Neural progenitor cell (in vitro differentiated cells): ENCODE measurements at regions not wholly inside any gene's neighbourhood (a gene's known extent, or its start where the extent isn't known, plus 50 kb on each side); places are given as distances from the start of the nearest gene placed in this dataset.

ENCODE experiments used
- DNase-seq: peaks from one replicate; pipeline ENCODE4 v3.0.0-alpha.2; 2016; ENCODE audit warnings: low spot score
- H2AFZ ChIP-seq: fragments of 200-600 bp; sonication (generic); replicated peaks from 2 replicates; pipeline ENCODE4 v1.6.1; 2016; ENCODE audit warnings: antibody characterized with exemption
- H3F3A ChIP-seq: fragments of 200-600 bp; sonication (generic); 2 replicates; pipeline ENCODE4 v1.6.1; 2016; ENCODE audit warnings: antibody characterized with exemption, low read depth
- H3K27ac ChIP-seq: fragments of 200-600 bp; sonication (generic); 2 replicates; pipeline ENCODE4 v1.5.1; 2016; ENCODE audit warnings: mild to moderate bottlenecking
- H3K27me3 ChIP-seq: fragments of 200-600 bp; sonication (generic); 2 replicates; pipeline ENCODE4 v1.6.1; 2016; ENCODE audit warnings: mild to moderate bottlenecking, moderate library complexity
- H3K36me3 ChIP-seq: fragments of 200-600 bp; sonication (generic); 2 replicates; pipeline ENCODE4 v1.5.1; 2016
- H3K4me1 ChIP-seq: fragments of 200-600 bp; sonication (generic); 2 replicates; pipeline ENCODE4 v1.6.1; 2016; ENCODE audit warnings: mixed run types
- H3K4me2 ChIP-seq: fragments of 200-600 bp; sonication (generic); 2 replicates; pipeline ENCODE4 v1.6.1; 2016
- H3K4me3 ChIP-seq: fragments of 200-600 bp; sonication (generic); 2 replicates; pipeline ENCODE4 v1.5.1; 2016
- H3K79me2 ChIP-seq: fragments of 200-600 bp; sonication (generic); 2 replicates; pipeline ENCODE4 v1.6.1; 2016; ENCODE audit warnings: low read depth
- H3K9ac ChIP-seq: fragments of 200-600 bp; sonication (generic); 2 replicates; pipeline ENCODE4 v1.6.1; 2016
- H3K9me3 ChIP-seq: fragments of 200-600 bp; sonication (generic); 2 replicates; pipeline ENCODE4 v1.5.1; 2016; ENCODE audit warnings: low read depth
- H4K20me1 ChIP-seq: fragments of 200-600 bp; sonication (generic); 2 replicates; pipeline ENCODE4 v1.6.1; 2016; ENCODE audit warnings: low read depth
- H3K27ac Mint-ChIP-seq: 3 replicates; pipeline ENCODE4 v1.8.0; 2021; ENCODE audit warnings: mixed read lengths
- H3K27me3 Mint-ChIP-seq: 2 replicates; pipeline ENCODE4 v1.8.0; 2022; ENCODE audit warnings: low read depth, mild to moderate bottlenecking, inconsistent platforms, moderate library complexity, mixed read lengths; ENCODE audit not compliant: insufficient read depth
- H3K36me3 Mint-ChIP-seq: 3 replicates; pipeline ENCODE4 v1.8.0; 2021; ENCODE audit warnings: mixed read lengths
- H3K4me1 Mint-ChIP-seq: 3 replicates; pipeline ENCODE4 v1.8.0; 2021; ENCODE audit warnings: mixed read lengths
- H3K4me3 Mint-ChIP-seq: 3 replicates; pipeline ENCODE4 v1.8.0; 2021; ENCODE audit warnings: mild to moderate bottlenecking, moderate library complexity, mixed read lengths
- H3K9me3 Mint-ChIP-seq: 3 replicates; pipeline ENCODE4 v1.8.0; 2020; ENCODE audit warnings: mixed read lengths
- EZH2 ChIP-seq: fragments of 200-600 bp; sonication (generic); IDR thresholded peaks from 2 replicates; pipeline ENCODE4 v1.6.1; 2017; ENCODE audit warnings: antibody characterized with exemption, mild to moderate bottlenecking, moderate library complexity
- EZH2phosphoT487 ChIP-seq: fragments of 200-600 bp; sonication (generic); IDR thresholded peaks from 2 replicates; pipeline ENCODE4 v1.6.1; 2017; ENCODE audit warnings: antibody characterized with exemption
- TF ChIP-seq, protein P1 (sequence below): fragments of 200-600 bp; sonication (generic); IDR thresholded peaks from 2 replicates; pipeline ENCODE4 v1.5.1; 2017; ENCODE audit warnings: antibody characterized with exemption, mild to moderate bottlenecking

DNA sequence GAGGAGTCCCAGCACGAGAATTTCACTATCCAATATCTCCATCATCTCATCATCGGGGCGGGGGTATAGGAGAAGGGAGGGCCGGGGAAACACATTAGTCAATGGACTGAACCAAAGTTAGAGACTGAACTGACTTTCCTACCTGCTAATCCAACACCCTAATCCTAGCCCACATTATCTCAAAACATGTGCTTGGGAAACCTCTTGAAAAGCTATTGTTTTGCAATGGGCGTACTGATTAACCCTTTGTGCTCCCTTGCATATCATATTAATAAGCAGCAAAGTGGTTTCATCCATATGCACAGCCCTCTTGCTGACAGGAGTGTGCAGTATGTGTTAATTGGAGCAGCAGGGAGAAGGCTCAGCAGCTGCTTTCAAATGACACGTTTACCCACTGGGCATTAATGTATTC lies 125.7 kb upstream of the GRIP1 start:
- Histone ChIP-seq H3K9ac (no peak overlapping the region), H3K4me2 (peak overlapping the region; percentile 78), H3K79me2 (peaks cover 11% of the 10 kb centered on the region), H3F3A (peaks cover 25% of the 10 kb centered on the region), H3K9me3 (no peaks in the 10 kb centered on the region), H3K27ac (peak overlapping the region; percentile 62), H2AFZ (no peak overlapping the region), H3K27me3 (no peaks in the 10 kb centered on the region), H3K36me3 (no peaks in the 10 kb centered on the region), H3K4me1 (peaks cover 68% of the 10 kb centered on the region), H3K4me3 (peak overlapping the region; percentile 32), H4K20me1 (peaks cover 15% of the 10 kb centered on the region)
- H3K4me3 Mint-ChIP-seq: peak overlapping the region; percentile 90
- H3K4me1 Mint-ChIP-seq: peaks cover 48% of the 10 kb centered on the region
- H3K27me3 Mint-ChIP-seq: peaks cover 4% of the 10 kb centered on the region
- DNase-seq: peak; percentile 41
- TF ChIP-seq EZH2phosphoT487: no peak
- TF ChIP-seq, protein P1, sequence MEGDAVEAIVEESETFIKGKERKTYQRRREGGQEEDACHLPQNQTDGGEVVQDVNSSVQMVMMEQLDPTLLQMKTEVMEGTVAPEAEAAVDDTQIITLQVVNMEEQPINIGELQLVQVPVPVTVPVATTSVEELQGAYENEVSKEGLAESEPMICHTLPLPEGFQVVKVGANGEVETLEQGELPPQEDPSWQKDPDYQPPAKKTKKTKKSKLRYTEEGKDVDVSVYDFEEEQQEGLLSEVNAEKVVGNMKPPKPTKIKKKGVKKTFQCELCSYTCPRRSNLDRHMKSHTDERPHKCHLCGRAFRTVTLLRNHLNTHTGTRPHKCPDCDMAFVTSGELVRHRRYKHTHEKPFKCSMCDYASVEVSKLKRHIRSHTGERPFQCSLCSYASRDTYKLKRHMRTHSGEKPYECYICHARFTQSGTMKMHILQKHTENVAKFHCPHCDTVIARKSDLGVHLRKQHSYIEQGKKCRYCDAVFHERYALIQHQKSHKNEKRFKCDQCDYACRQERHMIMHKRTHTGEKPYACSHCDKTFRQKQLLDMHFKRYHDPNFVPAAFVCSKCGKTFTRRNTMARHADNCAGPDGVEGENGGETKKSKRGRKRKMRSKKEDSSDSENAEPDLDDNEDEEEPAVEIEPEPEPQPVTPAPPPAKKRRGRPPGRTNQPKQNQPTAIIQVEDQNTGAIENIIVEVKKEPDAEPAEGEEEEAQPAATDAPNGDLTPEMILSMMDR: no peak
- TF ChIP-seq EZH2: no peak
- H3K36me3 Mint-ChIP-seq: peaks cover 2% of the 10 kb centered on the region
- no peaks in the 10 kb centered on the region for H3K9me3 Mint-ChIP-seq
- H3K27ac Mint-ChIP-seq: peak overlapping the region; percentile 87

DNA sequence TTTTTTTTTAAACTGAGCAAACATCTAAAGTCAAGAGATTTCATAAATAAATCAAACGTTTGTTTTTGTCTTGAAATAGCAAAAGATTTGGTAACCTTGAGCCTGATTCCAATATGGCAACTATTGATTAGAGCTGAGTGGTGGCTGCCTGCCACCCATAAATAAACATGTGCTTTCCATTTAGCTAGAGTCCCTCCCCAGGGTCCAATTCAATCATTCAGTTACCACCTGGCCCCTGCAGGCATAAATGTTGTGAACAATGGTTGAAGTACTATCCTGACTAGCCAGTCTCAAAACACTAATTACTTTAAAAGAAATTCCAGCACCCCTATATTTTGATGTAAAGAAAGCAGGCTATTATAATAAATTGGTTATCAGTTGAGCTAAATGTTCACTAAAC lies 129.7 kb upstream of the GRIP1 start:
- DNase-seq: no peak
- Mint-ChIP-seq H3K9me3 (no peaks in the 10 kb centered on the region), H3K27me3 (peaks cover 4% of the 10 kb centered on the region), H3K4me1 (peaks cover 39% of the 10 kb centered on the region), H3K4me3 (no peak overlapping the region), H3K27ac (no peak overlapping the region), H3K36me3 (peaks cover 2% of the 10 kb centered on the region)
- Histone ChIP-seq H3K9me3 (no peaks in the 10 kb centered on the region), H3F3A (peaks cover 20% of the 10 kb centered on the region), H3K4me1 (peaks cover 35% of the 10 kb centered on the region), H3K36me3 (no peaks in the 10 kb centered on the region), H3K4me2 (no peak overlapping the region), H4K20me1 (peaks cover 10% of the 10 kb centered on the region), H3K9ac (no peak overlapping the region), H2AFZ (no peak overlapping the region), H3K27ac (no peak overlapping the region), H3K4me3 (no peak overlapping the region), H3K79me2 (peaks cover 5% of the 10 kb centered on the region), H3K27me3 (no peaks in the 10 kb centered on the region)
- TF ChIP-seq, protein P1: no peak
- TF ChIP-seq EZH2 (no peak), EZH2phosphoT487 (no peak)

GRCh38 chr12:66813137-66813892 lies 134.4 kb upstream of the GRIP1 start:
- Histone ChIP-seq H4K20me1 (no peaks in the 10 kb centered on the region), H3K27ac (no peak overlapping the region), H3K79me2 (no peaks in the 10 kb centered on the region), H3K4me3 (no peak overlapping the region), H3K9ac (no peak overlapping the region), H3K9me3 (no peaks in the 10 kb centered on the region), H3F3A (no peaks in the 10 kb centered on the region), H3K4me1 (peaks cover 4% of the 10 kb centered on the region), H2AFZ (no peak overlapping the region), H3K36me3 (no peaks in the 10 kb centered on the region), H3K27me3 (no peaks in the 10 kb centered on the region), H3K4me2 (no peak overlapping the region)
- no peaks in the 10 kb centered on the region for H3K27me3 Mint-ChIP-seq
- no peaks in the 10 kb centered on the region for H3K36me3 Mint-ChIP-seq
- no peaks in the 10 kb centered on the region for H3K9me3 Mint-ChIP-seq
- H3K27ac Mint-ChIP-seq: no peak overlapping the region
- H3K4me1 Mint-ChIP-seq: peaks cover 9% of the 10 kb centered on the region
- no peak overlapping the region for H3K4me3 Mint-ChIP-seq
- TF ChIP-seq, protein P1: no peak
- TF ChIP-seq EZH2phosphoT487: no peak
- TF ChIP-seq EZH2: no peak
- DNase-seq: no peak
